ENCODE measurements at regions not wholly inside any gene's neighbourhood (a gene's known extent, or its start where the extent isn't known, plus 50 kb on each side); places are given as distances from the start of the nearest gene placed in this dataset.

DNA sequence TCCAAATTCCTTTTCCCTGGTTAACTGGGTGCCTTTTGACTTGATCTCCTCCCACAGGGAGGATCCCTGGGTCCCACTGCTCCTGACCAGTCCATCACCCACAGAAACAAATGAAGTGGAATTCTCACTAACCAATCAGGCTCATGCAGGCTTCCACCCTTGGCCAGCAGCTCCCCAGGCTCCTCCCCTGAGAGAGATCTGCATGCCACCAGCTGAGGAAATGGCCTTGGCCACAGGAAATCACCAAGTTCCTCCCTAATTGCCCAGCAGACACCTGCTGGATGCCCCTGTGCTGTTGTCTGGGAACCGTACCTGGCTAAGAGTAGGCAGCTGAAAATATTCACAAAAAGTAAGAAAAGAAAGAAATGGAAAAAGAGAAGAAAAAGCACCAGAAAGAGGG lies 207.4 kb downstream of the NCK2 start:
- Histone ChIP-seq H3K27me3 (no peaks in the 10 kb centered on the region), H3K9me3 (no peaks in the 10 kb centered on the region), H3K27ac (no peak overlapping the region), H3K36me3 (no peaks in the 10 kb centered on the region), H3K4me1 (peaks cover 0 to 4% (median 0%) of the 10 kb centered on the region in 4 donors), H3K4me3 (no peak overlapping the region)
- 40 to 57% methylated on average over 1 of the region's 1 CpG for WGBS, 2 donors (ENCODE audit: low coverage in 1 of 2)
- DNase-seq: no peak
- in situ Hi-C loops (cut with MboI; ENCODE audit: low pct_ligation_motif_present in 1 of 4, low pct_unique_long_range_greater_than_20kb in 1 of 4, low sequenced_read_pairs in 3 of 4): no loop called here
- TF ChIP-seq EP300 (IDR thresholded peaks at IDR 0.05; ENCODE audit: low read depth) (no peak), POLR2AphosphoS5 (IDR thresholded peaks at IDR 0.05) (no peak), POLR2A (IDR thresholded peaks at IDR 0.05) (no peak)
- TF ChIP-seq, protein P1, sequence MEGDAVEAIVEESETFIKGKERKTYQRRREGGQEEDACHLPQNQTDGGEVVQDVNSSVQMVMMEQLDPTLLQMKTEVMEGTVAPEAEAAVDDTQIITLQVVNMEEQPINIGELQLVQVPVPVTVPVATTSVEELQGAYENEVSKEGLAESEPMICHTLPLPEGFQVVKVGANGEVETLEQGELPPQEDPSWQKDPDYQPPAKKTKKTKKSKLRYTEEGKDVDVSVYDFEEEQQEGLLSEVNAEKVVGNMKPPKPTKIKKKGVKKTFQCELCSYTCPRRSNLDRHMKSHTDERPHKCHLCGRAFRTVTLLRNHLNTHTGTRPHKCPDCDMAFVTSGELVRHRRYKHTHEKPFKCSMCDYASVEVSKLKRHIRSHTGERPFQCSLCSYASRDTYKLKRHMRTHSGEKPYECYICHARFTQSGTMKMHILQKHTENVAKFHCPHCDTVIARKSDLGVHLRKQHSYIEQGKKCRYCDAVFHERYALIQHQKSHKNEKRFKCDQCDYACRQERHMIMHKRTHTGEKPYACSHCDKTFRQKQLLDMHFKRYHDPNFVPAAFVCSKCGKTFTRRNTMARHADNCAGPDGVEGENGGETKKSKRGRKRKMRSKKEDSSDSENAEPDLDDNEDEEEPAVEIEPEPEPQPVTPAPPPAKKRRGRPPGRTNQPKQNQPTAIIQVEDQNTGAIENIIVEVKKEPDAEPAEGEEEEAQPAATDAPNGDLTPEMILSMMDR (IDR thresholded peaks at IDR 0.05): no peak
- intact Hi-C loops (cut with DNase I; ENCODE audit: low total_unique reads): no loop called here

DNA sequence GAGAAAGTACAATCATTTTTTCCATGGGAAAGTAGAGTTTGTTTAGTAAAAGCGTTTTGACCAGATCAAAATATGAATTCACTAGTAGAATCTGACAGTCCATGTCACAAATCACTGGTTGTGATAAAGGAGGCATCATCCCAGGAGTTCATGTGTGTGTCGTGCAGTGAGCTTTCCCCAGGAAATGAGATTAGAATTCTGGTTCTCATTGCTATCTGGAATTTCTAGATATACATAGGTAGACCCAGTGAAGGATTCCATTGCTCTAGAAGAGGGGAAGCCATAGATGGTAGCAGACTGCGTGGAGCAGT lies 206.6 kb downstream of the NCK2 start:
- Histone ChIP-seq H3K9me3 (no peaks in the 10 kb centered on the region), H3K27me3 (no peaks in the 10 kb centered on the region), H3K27ac (no peak overlapping the region), H3K4me1 (peaks cover 0 to 4% (median 0%) of the 10 kb centered on the region in 4 donors), H3K36me3 (no peaks in the 10 kb centered on the region), H3K4me3 (no peak overlapping the region)
- TF ChIP-seq, protein P1 (IDR thresholded peaks at IDR 0.05): no peak
- TF ChIP-seq EP300 (IDR thresholded peaks at IDR 0.05; ENCODE audit: low read depth) (no peak), POLR2AphosphoS5 (IDR thresholded peaks at IDR 0.05) (no peak), POLR2A (IDR thresholded peaks at IDR 0.05) (no peak)
- no peak for DNase-seq
- WGBS, 2 donors (ENCODE audit: low coverage in 1 of 2): 74 to 75% methylated on average over 3 of the region's 3 CpGs
- in situ Hi-C loops (cut with MboI; ENCODE audit: low pct_ligation_motif_present in 1 of 4, low pct_unique_long_range_greater_than_20kb in 1 of 4, low sequenced_read_pairs in 3 of 4): no loop called here
- intact Hi-C loops (cut with DNase I; ENCODE audit: low total_unique reads): no loop called here

DNA sequence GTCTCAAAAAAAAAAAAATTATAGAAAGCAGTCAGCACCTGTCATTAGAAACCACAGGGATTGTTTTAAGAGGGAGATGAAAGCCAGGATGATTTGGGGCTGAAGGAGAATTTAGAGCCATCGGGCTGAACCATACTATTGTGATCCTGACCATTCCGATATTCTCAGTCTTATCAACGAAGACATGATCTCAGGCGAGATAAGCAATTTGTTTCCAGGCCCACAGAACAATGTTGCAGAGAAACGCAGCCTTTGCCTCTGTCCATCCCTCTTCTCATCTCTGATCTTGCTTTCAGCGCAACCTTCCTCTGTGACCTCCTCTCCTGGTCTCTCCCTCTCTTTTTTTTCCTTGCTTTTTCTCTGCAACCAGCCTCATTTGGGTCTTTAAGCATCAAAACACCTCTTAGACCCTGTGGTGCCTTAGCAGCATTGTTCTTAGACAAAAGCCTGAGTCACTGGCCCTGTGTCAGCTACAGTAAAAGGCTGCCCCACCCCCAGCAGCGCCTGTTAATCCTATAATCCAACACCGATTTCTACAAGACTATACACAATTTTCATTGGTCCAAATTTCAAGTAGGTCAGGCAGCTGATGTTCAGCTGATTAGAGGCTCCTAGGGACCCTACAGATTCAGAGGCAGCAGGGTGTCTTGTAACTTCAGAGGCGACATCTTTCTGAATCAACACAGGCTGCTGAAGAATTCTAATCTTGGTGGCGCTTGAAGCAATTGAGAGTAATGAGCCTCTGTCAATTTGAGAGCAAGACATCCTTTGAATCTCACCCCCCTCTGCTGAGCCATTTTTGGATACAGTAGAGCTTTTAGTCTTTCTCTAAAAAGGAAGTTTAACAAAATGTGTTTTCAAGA lies 206.0 kb downstream of the NCK2 start:
- no peaks in the 10 kb centered on the region for H3K27me3 ChIP-seq
- TF ChIP-seq POLR2AphosphoS5 (IDR thresholded peaks at IDR 0.05): no peak
- no peak for TF ChIP-seq EP300 (IDR thresholded peaks at IDR 0.05; ENCODE audit: low read depth)
- TF ChIP-seq POLR2A (IDR thresholded peaks at IDR 0.05): no peak
- TF ChIP-seq, protein P1 (IDR thresholded peaks at IDR 0.05): no peak
- no peak overlapping the region for H3K27ac ChIP-seq
- no peaks in the 10 kb centered on the region for H3K9me3 ChIP-seq
- 80 to 93% methylated on average over 7 to 10 of the region's 10 CpGs for WGBS, 2 donors (ENCODE audit: low coverage in 1 of 2)
- in situ Hi-C loops (cut with MboI; ENCODE audit: low pct_ligation_motif_present in 1 of 4, low pct_unique_long_range_greater_than_20kb in 1 of 4, low sequenced_read_pairs in 3 of 4): no loop called here
- no peak overlapping the region for H3K4me3 ChIP-seq
- intact Hi-C loops (cut with DNase I; ENCODE audit: low total_unique reads): no loop called here
- H3K36me3 ChIP-seq: no peaks in the 10 kb centered on the region
- peaks cover 0 to 4% (median 0%) of the 10 kb centered on the region in 4 donors for H3K4me1 ChIP-seq
- no peak for DNase-seq

DNA sequence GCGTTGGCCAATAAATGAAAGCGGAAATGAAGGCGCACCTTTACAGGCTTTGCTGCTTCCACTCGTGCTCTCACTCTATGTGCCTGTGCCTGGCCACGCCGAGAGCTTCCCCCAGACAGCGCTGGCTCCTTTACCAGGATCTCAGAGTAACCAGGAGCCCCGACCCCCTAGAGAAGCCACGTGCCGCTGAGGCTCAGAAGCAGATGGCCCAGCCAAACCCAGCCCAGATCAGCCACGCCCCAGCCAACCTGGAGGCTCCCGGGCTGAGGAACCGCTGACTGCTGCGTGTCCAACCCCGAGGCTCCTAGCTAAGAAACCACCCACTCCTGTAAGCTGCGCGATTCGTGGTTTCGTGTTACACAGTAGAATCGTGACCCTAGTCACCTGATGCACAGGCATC lies 199.3 kb downstream of the NCK2 start:
- DNase-seq: no peak
- intact Hi-C loops (cut with DNase I; ENCODE audit: low total_unique reads) (no loop called here), in situ Hi-C loops (cut with MboI; ENCODE audit: low pct_ligation_motif_present in 1 of 4, low pct_unique_long_range_greater_than_20kb in 1 of 4, low sequenced_read_pairs in 3 of 4) (no loop called here)
- TF ChIP-seq, protein P1 (IDR thresholded peaks at IDR 0.05): no peak
- TF ChIP-seq EP300 (IDR thresholded peaks at IDR 0.05; ENCODE audit: low read depth) (no peak), POLR2A (IDR thresholded peaks at IDR 0.05) (no peak), POLR2AphosphoS5 (IDR thresholded peaks at IDR 0.05) (no peak)
- Histone ChIP-seq H3K4me3 (no peak overlapping the region), H3K27ac (no peak overlapping the region), H3K36me3 (no peaks in the 10 kb centered on the region), H3K4me1 (no peaks in the 10 kb centered on the region), H3K27me3 (no peaks in the 10 kb centered on the region), H3K9me3 (no peaks in the 10 kb centered on the region)
- WGBS, 2 donors (ENCODE audit: low coverage in 1 of 2): 93% methylated on average over 20 of the region's 20 CpGs; no CpG with 5 or more reads in 1 of the 2 donors
